GM21360 (cell line): ENCODE measurements at regions not wholly inside any gene's neighbourhood (a gene's known extent, or its start where the extent isn't known, plus 50 kb on each side); places are given as distances from the start of the nearest gene placed in this dataset.
"Not testable (repeated sequence)": the region's sequence is repeated elsewhere in the genome, so short reads cannot be mapped to it uniquely, and the experiment has no call there.

ENCODE experiments used
- ATAC-seq: cut with Tn5 transposase; IDR thresholded peaks from one replicate; pipeline ENCODE4 v1.9.1; 2021; ENCODE audit warnings: mild to moderate bottlenecking, moderate library complexity; ENCODE audit not compliant: unreplicated experiment

DNA sequence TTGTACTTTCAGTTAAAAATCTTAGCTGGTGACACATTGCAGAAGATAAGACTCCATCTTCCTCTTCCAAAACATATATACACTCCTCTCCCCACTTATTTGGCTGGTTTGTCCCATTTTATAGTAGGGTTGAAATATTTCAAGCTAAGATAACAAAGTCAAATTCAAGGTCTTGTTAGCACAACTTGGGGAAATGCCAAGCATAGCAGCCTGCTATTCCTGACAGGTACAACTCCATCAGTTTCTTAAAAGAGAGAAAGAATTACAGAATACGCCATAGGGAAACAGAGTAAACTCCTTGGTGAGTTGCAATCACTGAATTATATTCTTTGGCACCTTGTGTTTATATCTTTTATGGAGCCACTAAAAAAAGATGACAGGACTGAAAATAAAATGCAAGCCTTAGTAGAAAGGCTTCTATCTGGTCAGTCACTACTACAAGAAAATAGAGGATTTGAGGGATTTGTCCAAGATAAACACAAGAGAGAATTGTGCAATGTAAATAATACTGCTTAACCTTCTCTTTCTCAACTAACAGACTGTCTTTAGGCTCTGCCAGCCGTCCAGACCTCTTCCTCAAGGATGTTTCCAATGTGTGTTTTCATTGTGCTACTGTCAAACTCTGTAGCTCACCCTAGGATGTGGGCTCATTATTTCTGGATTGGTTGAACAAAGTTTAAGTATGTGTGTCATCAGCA is 170.3 kb downstream of the VEGFC start:
- no peak for ATAC-seq

GRCh38 chr4:176624983-176625610 is 167.6 kb downstream of the VEGFC start:
- not testable (repeated sequence) for ATAC-seq

DNA sequence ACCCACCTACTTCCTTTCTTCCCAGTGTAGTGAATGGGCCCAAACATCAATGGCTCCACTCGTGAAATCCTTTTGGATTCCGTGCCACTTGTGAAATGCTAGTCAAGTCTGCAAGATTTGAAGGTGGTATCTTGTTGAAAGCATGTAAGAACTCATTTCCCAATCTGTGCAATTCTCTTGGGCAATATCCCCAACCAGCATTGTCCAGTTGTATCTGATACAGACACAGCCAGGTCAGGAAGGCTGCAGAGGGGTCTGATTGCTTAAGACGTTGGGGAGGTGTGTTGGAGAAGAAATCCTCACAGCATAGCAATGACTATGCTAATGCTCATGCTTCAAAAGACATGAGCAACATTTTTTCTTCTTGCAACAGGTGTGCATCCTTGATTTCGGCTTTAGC is 164.8 kb downstream of the VEGFC start:
- no peak for ATAC-seq

GRCh38 chr4:176631611-176632010 is 161.1 kb downstream of the VEGFC start:
- ATAC-seq: no peak
